OCI-LY3 (cell line): ENCODE measurements at regions not wholly inside any gene's neighbourhood (a gene's known extent, or its start where the extent isn't known, plus 50 kb on each side); places are given as distances from the start of the nearest gene placed in this dataset.

Source experiments
- CTCF ChIP-seq: fragments of 200-600, 300-600 bp; sonication (generic); IDR thresholded peaks from 2 replicates; pipeline ENCODE4 v1.5.1; 2014; ENCODE audit warnings: antibody characterized with exemption, low read length, low read depth
- EZH2phosphoT487 ChIP-seq: fragments of 200-600 bp; shearing (Covaris generic); IDR thresholded peaks from 2 replicates; pipeline ENCODE4 v1.6.1; 2018; ENCODE audit warnings: antibody characterized with exemption, mixed run types, low read depth

DNA sequence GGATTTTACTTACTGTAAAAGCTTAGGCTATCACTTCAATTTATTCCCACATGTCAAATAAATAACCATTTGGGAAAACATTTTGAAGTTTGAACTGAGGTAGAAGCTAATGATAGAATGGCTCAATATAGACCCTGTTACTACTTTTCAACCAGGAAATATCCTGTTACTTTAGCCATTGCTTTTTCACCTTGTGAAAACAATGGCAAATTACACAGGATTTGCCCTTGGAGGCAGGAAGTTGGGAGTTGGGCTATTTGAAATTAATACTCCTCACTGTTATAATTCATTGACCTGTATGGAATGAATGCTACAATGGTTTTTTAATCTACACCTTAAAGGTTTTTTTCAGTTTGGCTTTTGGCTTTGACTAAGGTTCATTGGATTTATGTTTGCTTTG, 98.1 kb upstream of the UBE2E2 start:
- TF ChIP-seq EZH2phosphoT487, result no peak
- TF ChIP-seq CTCF, result no peak
